Breast epithelium (tissue), 4 donors: ENCODE measurements at regions not wholly inside any gene's neighbourhood (a gene's known extent, or its start where the extent isn't known, plus 50 kb on each side); places are given as distances from the start of the nearest gene placed in this dataset.

Source experiments
- DNase-seq, 2 donors: peaks; one replicate each; pipeline ENCODE4 v3.0.0-alpha.2; 2019; ENCODE audit warnings: low spot score in 2 of 2
- H3K27ac ChIP-seq, 2 donors: fragments of 200-600 bp; sonication (generic) in 1 of 2; one replicate each; pipeline ENCODE4 v1.5.1; 2016 to 2019; ENCODE audit warnings: mild to moderate bottlenecking in 1 of 2
- H3K27me3 ChIP-seq, 2 donors: fragments of 200-600 bp; sonication (generic) in 1 of 2; one replicate each; pipeline versions ENCODE4 v1.5.1 to v1.6.0; 2017 to 2019; ENCODE audit warnings: control low read depth in 1 of 2, mild to moderate bottlenecking in 1 of 2
- H3K36me3 ChIP-seq: fragments of 200-600 bp; one replicate; pipeline ENCODE4 v1.5.1; 2019
- H3K4me1 ChIP-seq, 2 donors: fragments of 200-600 bp; sonication (generic); one replicate each; pipeline ENCODE4 v1.5.1; 2016 to 2019; ENCODE audit warnings: control low read depth in 1 of 2
- H3K4me3 ChIP-seq, 3 donors: fragments of 200-600 bp; sonication (generic); 1 replicate in 2 of 3; 2 replicates in 1 of 3; pipeline ENCODE4 v1.5.1; 2016 to 2019; ENCODE audit warnings: mild to moderate bottlenecking in 3 of 3, moderate library complexity in 2 of 3
- H3K9me3 ChIP-seq, 2 donors: fragments of 200-600 bp; sonication (generic) in 1 of 2; one replicate each; pipeline ENCODE4 v1.5.1; 2016 to 2019; ENCODE audit warnings: control low read depth in 1 of 2
- CTCF ChIP-seq, 3 donors: fragments of 450-650 bp; IDR thresholded peaks; one replicate each; pipeline ENCODE4 v1.5.1; 2016 to 2017; ENCODE audit warnings: antibody characterized with exemption in 3 of 3, mild to moderate bottlenecking in 3 of 3, moderate library complexity in 3 of 3
- POLR2A ChIP-seq: fragments of 450-650 bp; IDR thresholded peaks from one replicate; pipeline ENCODE4 v1.6.1; 2016; ENCODE audit warnings: antibody characterized with exemption, mild to moderate bottlenecking, moderate library complexity
- POLR2AphosphoS5 ChIP-seq, 3 donors: sonication (generic); formaldehyde crosslinking; IDR thresholded peaks; one replicate each; pipeline ENCODE4 v1.6.1; 2017; ENCODE audit warnings: antibody characterized with exemption in 3 of 3
- intact Hi-C: fragments of 100-400 bp; cut with DNase I; formaldehyde crosslinking; loops from one replicate; pipeline ENCODE4 v1.15.1; 2023; ENCODE audit warnings: low total_unique reads

GRCh38 chr16:86452451-86452850 is 57.9 kb upstream of the FOXF1 start:
- Histone ChIP-seq H3K4me1 (no peaks in the 10 kb centered on the region), H3K27ac (no peak overlapping the region), H3K36me3 (no peaks in the 10 kb centered on the region), H3K4me3 (no peak overlapping the region), H3K27me3 (peaks cover 0 to 45% of the 10 kb centered on the region in 2 donors), H3K9me3 (peaks cover 3 to 20% of the 10 kb centered on the region in 2 donors)
- DNase-seq = no peak
- TF ChIP-seq POLR2A (no peak), CTCF (IDR thresholded peaks at IDR 0.05) (no peak), POLR2AphosphoS5 (IDR thresholded peaks at IDR 0.05) (no peak)
- intact Hi-C loops = no loop called here

GRCh38 chr16:86455116-86455515 is 55.2 kb upstream of the FOXF1 start:
- Histone ChIP-seq H3K4me1 (no peaks in the 10 kb centered on the region), H3K36me3 (no peaks in the 10 kb centered on the region), H3K9me3 (peaks cover 3 to 16% of the 10 kb centered on the region in 2 donors), H3K4me3 (no peak overlapping the region), H3K27ac (no peak overlapping the region), H3K27me3 (peaks cover 0 to 54% of the 10 kb centered on the region in 2 donors)
- no peak for TF ChIP-seq POLR2A
- TF ChIP-seq CTCF (IDR thresholded peaks at IDR 0.05) = no peak
- TF ChIP-seq POLR2AphosphoS5 (IDR thresholded peaks at IDR 0.05) = no peak
- intact Hi-C loops = no loop called here
- DNase-seq = no peak

GRCh38 chr16:86455640-86456039 is 54.7 kb upstream of the FOXF1 start:
- DNase-seq = no peak
- intact Hi-C loops = no loop called here
- TF ChIP-seq POLR2A = no peak
- no peak for TF ChIP-seq CTCF (IDR thresholded peaks at IDR 0.05)
- H3K27me3 ChIP-seq = peaks cover 0 to 52% of the 10 kb centered on the region in 2 donors
- peaks cover 1 to 17% of the 10 kb centered on the region in 2 donors for H3K9me3 ChIP-seq
- H3K27ac ChIP-seq = no peak overlapping the region
- no peaks in the 10 kb centered on the region for H3K36me3 ChIP-seq
- no peaks in the 10 kb centered on the region for H3K4me1 ChIP-seq
- H3K4me3 ChIP-seq = no peak overlapping the region

GRCh38 chr16:86457501-86458148 is 52.7 kb upstream of the FOXF1 start:
- H3K9me3 ChIP-seq = peaks cover 3 to 20% of the 10 kb centered on the region in 2 donors
- no peak for DNase-seq
- no peaks in the 10 kb centered on the region for H3K36me3 ChIP-seq
- no peak overlapping the region for H3K27ac ChIP-seq
- no peak overlapping the region for H3K4me3 ChIP-seq
- no peaks in the 10 kb centered on the region for H3K4me1 ChIP-seq
- intact Hi-C loops = no loop called here
- peaks cover 0 to 40% of the 10 kb centered on the region in 2 donors for H3K27me3 ChIP-seq
- no peak for TF ChIP-seq CTCF (IDR thresholded peaks at IDR 0.05)
- TF ChIP-seq POLR2A = no peak
- TF ChIP-seq POLR2AphosphoS5 (IDR thresholded peaks at IDR 0.05) = no peak

GRCh38 chr16:86458149-86458777 is 52.1 kb upstream of the FOXF1 start:
- H3K4me3 ChIP-seq = no peak overlapping the region
- TF ChIP-seq POLR2A (no peak), POLR2AphosphoS5 (IDR thresholded peaks at IDR 0.05) (no peak), CTCF (IDR thresholded peaks at IDR 0.05) (no peak)
- intact Hi-C loops = no loop called here

More at GRCh38 chr16:86458149-86458777, 52.1 kb upstream of the FOXF1 start:
- Histone ChIP-seq H3K36me3 (no peaks in the 10 kb centered on the region), H3K4me1 (no peaks in the 10 kb centered on the region), H3K9me3 (peaks cover 3 to 20% of the 10 kb centered on the region in 2 donors), H3K27ac (no peak overlapping the region), H3K27me3 (peaks cover 0 to 37% of the 10 kb centered on the region in 2 donors)
- no peak for DNase-seq
